SK-N-MC (cell line): ENCODE measurements at regions not wholly inside any gene's neighbourhood (a gene's known extent, or its start where the extent isn't known, plus 50 kb on each side); places are given as distances from the start of the nearest gene placed in this dataset.

Source experiments
- EZH2 ChIP-seq: fragments of 200-600 bp; sonication (generic); IDR thresholded peaks from one replicate; pipeline ENCODE4 v1.6.1; 2017; ENCODE audit warnings: antibody characterized with exemption
- POLR2AphosphoS5 ChIP-seq: IDR thresholded peaks from 2 replicates; pipeline ENCODE4 v1.6.1; 2012; ENCODE audit warnings: mild to moderate bottlenecking, low read depth, low read length, borderline replicate concordance

DNA sequence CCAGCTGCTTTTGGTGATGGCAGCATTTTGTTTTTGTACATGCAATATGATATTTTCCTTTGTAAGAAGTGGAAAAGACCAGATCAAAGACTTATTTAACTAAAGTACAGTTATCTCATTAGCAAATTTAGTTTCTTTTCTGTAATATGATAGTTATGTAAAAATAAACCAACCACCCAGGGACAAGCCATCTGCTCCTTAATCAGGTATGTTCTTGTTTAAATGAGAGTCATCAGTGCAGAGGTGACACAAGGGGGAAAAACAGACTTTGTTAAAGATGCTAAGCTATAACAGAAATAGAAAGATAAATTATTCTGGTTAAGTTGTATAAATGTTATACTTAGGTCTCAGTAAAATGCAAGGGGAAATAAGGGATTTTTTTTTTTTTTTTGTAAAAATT, 805.7 kb upstream of the SEMA6A start:
- TF ChIP-seq POLR2AphosphoS5 = no peak
- TF ChIP-seq EZH2 = no peak
